MG63 (cell line): ENCODE measurements at regions not wholly inside any gene's neighbourhood (a gene's known extent, or its start where the extent isn't known, plus 50 kb on each side); places are given as distances from the start of the nearest gene placed in this dataset.

Experiments
- DNase-seq: peaks from one replicate; pipeline ENCODE4 v3.0.0-alpha.2; 2020
- H3K27me3 ChIP-seq: fragments of 250-450 bp; sonication (Bioruptor Pico); 2 replicates; pipeline ENCODE4 v1.5.1; 2020; ENCODE audit warnings: mild to moderate bottlenecking, moderate library complexity
- H3K36me3 ChIP-seq: fragments of 250-450 bp; sonication (Bioruptor Pico); 2 replicates; pipeline ENCODE4 v1.5.1; 2020; ENCODE audit warnings: mild to moderate bottlenecking, moderate library complexity
- H3K4me3 ChIP-seq: fragments of 250-450 bp; sonication (Bioruptor Pico); 2 replicates; pipeline ENCODE4 v1.5.1; 2020; ENCODE audit warnings: mild to moderate bottlenecking, moderate library complexity
- H3K9me3 ChIP-seq: fragments of 250-450 bp; sonication (Bioruptor Pico); 2 replicates; pipeline ENCODE4 v1.5.1; 2020; ENCODE audit warnings: mild to moderate bottlenecking, moderate library complexity

GRCh38 chr2:60643747-60644146 is 90.3 kb upstream of the BCL11A start:
- H3K27me3 ChIP-seq: no peaks in the 10 kb centered on the region
- DNase-seq: no peak
- H3K4me3 ChIP-seq: no peak overlapping the region
- no peaks in the 10 kb centered on the region for H3K9me3 ChIP-seq
- H3K36me3 ChIP-seq: no peaks in the 10 kb centered on the region

GRCh38 chr2:60644951-60645350 is 91.5 kb upstream of the BCL11A start:
- Histone ChIP-seq H3K9me3 (no peaks in the 10 kb centered on the region), H3K27me3 (no peaks in the 10 kb centered on the region; the same call in 1 of the 2 replicates), H3K36me3 (no peaks in the 10 kb centered on the region), H3K4me3 (no peak overlapping the region)
- DNase-seq: no peak

GRCh38 chr2:60648191-60648590 is 94.7 kb upstream of the BCL11A start:
- Histone ChIP-seq H3K36me3 (no peaks in the 10 kb centered on the region), H3K27me3 (no peaks in the 10 kb centered on the region; the same call in 1 of the 2 replicates), H3K4me3 (no peak overlapping the region), H3K9me3 (no peaks in the 10 kb centered on the region)
- no peak for DNase-seq

GRCh38 chr2:60649721-60650120 is 96.3 kb upstream of the BCL11A start:
- Histone ChIP-seq H3K27me3 (no peaks in the 10 kb centered on the region; the same call in 1 of the 2 replicates), H3K9me3 (no peaks in the 10 kb centered on the region), H3K4me3 (no peak overlapping the region), H3K36me3 (no peaks in the 10 kb centered on the region)
- no peak for DNase-seq

GRCh38 chr2:60652832-60653340 is 99.4 kb upstream of the BCL11A start:
- no peaks in the 10 kb centered on the region; the same call in 1 of the 2 replicates for H3K27me3 ChIP-seq
- H3K9me3 ChIP-seq: no peaks in the 10 kb centered on the region
- DNase-seq: no peak
- H3K4me3 ChIP-seq: no peak overlapping the region
- no peaks in the 10 kb centered on the region for H3K36me3 ChIP-seq

- H3K4me3 ChIP-seq: no peak overlapping the region
- no peaks in the 10 kb centered on the region for H3K9me3 ChIP-seq
- H3K36me3 ChIP-seq: no peaks in the 10 kb centered on the region
- DNase-seq: no peak
- no peaks in the 10 kb centered on the region for H3K27me3 ChIP-seq
These were observed 98.4 kb upstream of the PAPOLG start for GRCh38 chr2:60657673-60658072.

- Histone ChIP-seq H3K4me3 (no peak overlapping the region), H3K36me3 (no peaks in the 10 kb centered on the region), H3K27me3 (no peaks in the 10 kb centered on the region), H3K9me3 (no peaks in the 10 kb centered on the region)
- no peak for DNase-seq
These were observed 97.0 kb upstream of the PAPOLG start for GRCh38 chr2:60659026-60659425.

- H3K9me3 ChIP-seq: no peaks in the 10 kb centered on the region
These were observed 94.9 kb upstream of the PAPOLG start for GRCh38 chr2:60661073-60661738.

GRCh38 chr2:60662781-60663180 is 93.3 kb upstream of the PAPOLG start:
- Histone ChIP-seq H3K27me3 (no peaks in the 10 kb centered on the region), H3K36me3 (no peaks in the 10 kb centered on the region), H3K4me3 (no peak overlapping the region)

More at GRCh38 chr2:60661073-60661738, 94.9 kb upstream of the PAPOLG start:
- DNase-seq: no peak
- H3K4me3 ChIP-seq: no peak overlapping the region
- no peaks in the 10 kb centered on the region for H3K36me3 ChIP-seq
- H3K27me3 ChIP-seq: no peaks in the 10 kb centered on the region

GRCh38 chr2:60671966-60672365 is 84.1 kb upstream of the PAPOLG start:
- no peaks in the 10 kb centered on the region for H3K27me3 ChIP-seq
- no peak for DNase-seq
- no peaks in the 10 kb centered on the region for H3K9me3 ChIP-seq
- H3K4me3 ChIP-seq: no peak overlapping the region
- no peaks in the 10 kb centered on the region for H3K36me3 ChIP-seq

More at GRCh38 chr2:60662781-60663180, 93.3 kb upstream of the PAPOLG start:
- no peak for DNase-seq
- H3K9me3 ChIP-seq: no peaks in the 10 kb centered on the region

GRCh38 chr2:60674524-60675165 is 81.4 kb upstream of the PAPOLG start:
- peak; percentile 68 for DNase-seq
- peaks cover 5% of the 10 kb centered on the region; the same call in 1 of the 2 replicates for H3K27me3 ChIP-seq
- H3K36me3 ChIP-seq: no peaks in the 10 kb centered on the region
- no peaks in the 10 kb centered on the region for H3K9me3 ChIP-seq
- H3K4me3 ChIP-seq: no peak overlapping the region

GRCh38 chr2:60675301-60675700 is 80.8 kb upstream of the PAPOLG start:
- H3K27me3 ChIP-seq: peaks cover 5% of the 10 kb centered on the region; the same call in 1 of the 2 replicates
- DNase-seq: no peak
- H3K4me3 ChIP-seq: no peak overlapping the region
- H3K9me3 ChIP-seq: no peaks in the 10 kb centered on the region
- H3K36me3 ChIP-seq: no peaks in the 10 kb centered on the region

GRCh38 chr2:60676706-60677330 is 79.2 kb upstream of the PAPOLG start:
- no peaks in the 10 kb centered on the region for H3K9me3 ChIP-seq

GRCh38 chr2:60677356-60677755 is 78.7 kb upstream of the PAPOLG start:
- Histone ChIP-seq H3K36me3 (no peaks in the 10 kb centered on the region), H3K4me3 (no peak overlapping the region), H3K9me3 (no peaks in the 10 kb centered on the region)

More at GRCh38 chr2:60676706-60677330, 79.2 kb upstream of the PAPOLG start:
- H3K36me3 ChIP-seq: no peaks in the 10 kb centered on the region
- no peak for DNase-seq
- peaks cover 5% of the 10 kb centered on the region; the same call in 1 of the 2 replicates for H3K27me3 ChIP-seq
- H3K4me3 ChIP-seq: no peak overlapping the region

GRCh38 chr2:60678551-60678950 is 77.5 kb upstream of the PAPOLG start:
- H3K27me3 ChIP-seq: peaks cover 5% of the 10 kb centered on the region; the same call in 1 of the 2 replicates
- H3K9me3 ChIP-seq: no peaks in the 10 kb centered on the region
- no peak overlapping the region for H3K4me3 ChIP-seq
- DNase-seq: no peak
- no peaks in the 10 kb centered on the region for H3K36me3 ChIP-seq

More at GRCh38 chr2:60677356-60677755, 78.7 kb upstream of the PAPOLG start:
- H3K27me3 ChIP-seq: peaks cover 5% of the 10 kb centered on the region; the same call in 1 of the 2 replicates
- no peak for DNase-seq

GRCh38 chr2:60679036-60679780 is 76.9 kb upstream of the PAPOLG start:
- peaks cover 5% of the 10 kb centered on the region; the same call in 1 of the 2 replicates for H3K27me3 ChIP-seq
- H3K4me3 ChIP-seq: no peak overlapping the region
- no peaks in the 10 kb centered on the region for H3K36me3 ChIP-seq
- DNase-seq: peak; percentile 51
- H3K9me3 ChIP-seq: no peaks in the 10 kb centered on the region
